GM23338 (cell line): ENCODE measurements at regions not wholly inside any gene's neighbourhood (a gene's known extent, or its start where the extent isn't known, plus 50 kb on each side); places are given as distances from the start of the nearest gene placed in this dataset.

ENCODE experiments used
- CREB1 ChIP-seq: fragments of 250-450 bp; sonication (Bioruptor Pico); IDR thresholded peaks from 2 replicates; pipeline ENCODE4 v1.5.0; 2020; ENCODE audit warnings: low read depth, mild to moderate bottlenecking, moderate library complexity
- REST ChIP-seq: IDR thresholded peaks from one replicate; pipeline ENCODE4 v1.6.1; 2018; ENCODE audit warnings: antibody characterized with exemption; ENCODE audit not compliant: unreplicated experiment

DNA sequence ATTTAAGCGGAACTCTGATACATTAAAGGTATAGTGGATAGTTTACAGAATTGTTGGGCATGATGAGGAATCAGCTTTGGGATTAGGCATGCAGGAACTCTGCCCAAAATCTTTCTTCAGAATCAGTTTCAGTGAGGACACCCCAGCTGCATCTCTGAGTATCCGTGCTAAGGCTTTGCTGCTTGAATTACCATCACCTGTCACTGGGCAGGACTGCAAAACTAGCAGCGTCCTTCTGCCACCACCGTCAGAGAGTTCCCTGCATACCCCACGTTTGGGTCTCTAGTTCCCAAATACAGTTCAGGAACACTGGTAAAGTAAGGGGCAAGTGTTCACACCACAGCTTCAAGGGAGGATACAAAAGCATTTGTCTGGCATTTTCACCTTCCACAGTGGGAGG lies 164.6 kb upstream of the ARHGEF26 start:
- TF ChIP-seq CREB1: no peak
- TF ChIP-seq REST: no peak
